Fibroblast of the aortic adventitia (primary cell): ENCODE measurements at regions not wholly inside any gene's neighbourhood (a gene's known extent, or its start where the extent isn't known, plus 50 kb on each side); places are given as distances from the start of the nearest gene placed in this dataset.

ENCODE experiments used
- DNase-seq: peaks from one replicate; pipeline ENCODE4 v3.0.0-alpha.2; 2010; ENCODE audit warnings: low read depth
- H3K4me3 ChIP-seq: 2 replicates; pipeline ENCODE4 v1.5.1; 2011; ENCODE audit warnings: low read depth, mild to moderate bottlenecking, control low read depth, low read length, moderate library complexity
- CTCF ChIP-seq: IDR thresholded peaks from 2 replicates; pipeline ENCODE4 v1.5.1; 2011; ENCODE audit warnings: mild to moderate bottlenecking, low read length, control low read depth, inconsistent platforms; ENCODE audit not compliant: insufficient read depth

- DNase-seq = no peak
- TF ChIP-seq CTCF = no peak
- no peak overlapping the region for H3K4me3 ChIP-seq
These were observed 53.6 kb upstream of the SSX2IP start for GRCh38 chr1:84743896-84744295.

GRCh38 chr1:84742653-84743052 lies 52.4 kb upstream of the SSX2IP start:
- no peak for TF ChIP-seq CTCF

GRCh38 chr1:84740050-84740714 lies 49.9 kb upstream of the SSX2IP start:
- TF ChIP-seq CTCF = no peak
- DNase-seq = no peak
- H3K4me3 ChIP-seq = no peak overlapping the region

More at GRCh38 chr1:84742653-84743052, 52.4 kb upstream of the SSX2IP start:
- H3K4me3 ChIP-seq = no peak overlapping the region
- DNase-seq = no peak
